Fibroblast of the aortic adventitia (primary cell): ENCODE measurements at regions not wholly inside any gene's neighbourhood (a gene's known extent, or its start where the extent isn't known, plus 50 kb on each side); places are given as distances from the start of the nearest gene placed in this dataset.

Experiments
- DNase-seq: peaks from one replicate; pipeline ENCODE4 v3.0.0-alpha.2; 2010; ENCODE audit warnings: low read depth
- H3K4me3 ChIP-seq: 2 replicates; pipeline ENCODE4 v1.5.1; 2011; ENCODE audit warnings: low read depth, mild to moderate bottlenecking, control low read depth, low read length, moderate library complexity
- CTCF ChIP-seq: IDR thresholded peaks from 2 replicates; pipeline ENCODE4 v1.5.1; 2011; ENCODE audit warnings: mild to moderate bottlenecking, low read length, control low read depth, inconsistent platforms; ENCODE audit not compliant: insufficient read depth

GRCh38 chr10:44206127-44206818 lies 178.6 kb downstream of the CXCL12 start:
- no peak overlapping the region for H3K4me3 ChIP-seq
- peak; percentile 24 for DNase-seq
- TF ChIP-seq CTCF, result no peak

GRCh38 chr10:44205067-44205466 lies 179.8 kb downstream of the CXCL12 start:
- no peak for TF ChIP-seq CTCF
- no peak overlapping the region for H3K4me3 ChIP-seq
- DNase-seq, result peak; percentile 17

- no peak for DNase-seq
- no peak for TF ChIP-seq CTCF
- H3K4me3 ChIP-seq, result no peak overlapping the region
Measured at GRCh38 chr10:44203535-44203934, 181.4 kb downstream of the CXCL12 start.

- no peak for TF ChIP-seq CTCF
Measured at GRCh38 chr10:44202952-44203351, 181.9 kb downstream of the CXCL12 start.

GRCh38 chr10:44201656-44202055 lies 183.2 kb downstream of the CXCL12 start:
- no peak overlapping the region for H3K4me3 ChIP-seq
- DNase-seq, result no peak
- no peak for TF ChIP-seq CTCF

More at GRCh38 chr10:44202952-44203351, 181.9 kb downstream of the CXCL12 start:
- no peak for DNase-seq
- H3K4me3 ChIP-seq, result no peak overlapping the region

- no peak for DNase-seq
- TF ChIP-seq CTCF, result no peak
- H3K4me3 ChIP-seq, result no peak overlapping the region
Measured at GRCh38 chr10:44201011-44201410, 183.9 kb downstream of the CXCL12 start.

- no peak for TF ChIP-seq CTCF
- H3K4me3 ChIP-seq, result no peak overlapping the region
- no peak for DNase-seq
Measured at GRCh38 chr10:44199991-44200655, 184.8 kb downstream of the CXCL12 start.
